ENCODE measurements at regions not wholly inside any gene's neighbourhood (a gene's known extent, or its start where the extent isn't known, plus 50 kb on each side); places are given as distances from the start of the nearest gene placed in this dataset.

DNA sequence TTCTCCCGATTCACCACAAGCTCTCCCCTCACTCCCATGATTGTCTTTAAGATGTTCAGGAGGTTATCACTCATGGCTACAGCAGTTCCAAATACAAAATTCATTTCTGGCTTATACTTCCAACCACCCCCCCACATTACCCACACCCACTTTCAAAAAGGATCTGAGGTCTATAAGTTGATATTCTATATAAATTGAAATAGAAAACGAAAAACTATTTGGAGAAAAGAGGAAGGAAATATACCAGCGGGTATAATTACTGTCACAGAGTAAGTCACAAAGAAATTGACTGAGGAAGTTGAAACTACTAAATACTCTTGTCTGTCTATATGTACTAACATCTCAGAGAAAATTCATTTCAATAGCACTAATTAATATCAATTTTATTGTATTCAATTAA, 112.7 kb upstream of the TNFAIP3 start:
- TF ChIP-seq, protein P1, sequence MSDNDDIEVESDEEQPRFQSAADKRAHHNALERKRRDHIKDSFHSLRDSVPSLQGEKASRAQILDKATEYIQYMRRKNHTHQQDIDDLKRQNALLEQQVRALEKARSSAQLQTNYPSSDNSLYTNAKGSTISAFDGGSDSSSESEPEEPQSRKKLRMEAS (IDR thresholded peaks at IDR 0.05): no peak
- TF ChIP-seq, protein P2, sequence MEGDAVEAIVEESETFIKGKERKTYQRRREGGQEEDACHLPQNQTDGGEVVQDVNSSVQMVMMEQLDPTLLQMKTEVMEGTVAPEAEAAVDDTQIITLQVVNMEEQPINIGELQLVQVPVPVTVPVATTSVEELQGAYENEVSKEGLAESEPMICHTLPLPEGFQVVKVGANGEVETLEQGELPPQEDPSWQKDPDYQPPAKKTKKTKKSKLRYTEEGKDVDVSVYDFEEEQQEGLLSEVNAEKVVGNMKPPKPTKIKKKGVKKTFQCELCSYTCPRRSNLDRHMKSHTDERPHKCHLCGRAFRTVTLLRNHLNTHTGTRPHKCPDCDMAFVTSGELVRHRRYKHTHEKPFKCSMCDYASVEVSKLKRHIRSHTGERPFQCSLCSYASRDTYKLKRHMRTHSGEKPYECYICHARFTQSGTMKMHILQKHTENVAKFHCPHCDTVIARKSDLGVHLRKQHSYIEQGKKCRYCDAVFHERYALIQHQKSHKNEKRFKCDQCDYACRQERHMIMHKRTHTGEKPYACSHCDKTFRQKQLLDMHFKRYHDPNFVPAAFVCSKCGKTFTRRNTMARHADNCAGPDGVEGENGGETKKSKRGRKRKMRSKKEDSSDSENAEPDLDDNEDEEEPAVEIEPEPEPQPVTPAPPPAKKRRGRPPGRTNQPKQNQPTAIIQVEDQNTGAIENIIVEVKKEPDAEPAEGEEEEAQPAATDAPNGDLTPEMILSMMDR (IDR thresholded peaks at IDR 0.05): no peak
- TF ChIP-seq POLR2A (IDR thresholded peaks at IDR 0.05; ENCODE audit: low read length): no peak
- no peak for TF ChIP-seq EP300 (IDR thresholded peaks at IDR 0.05)
- TF ChIP-seq RAD21 (conservative IDR thresholded peaks at IDR 0.05 in 1 of 2, IDR thresholded peaks at IDR 0.05 in 1 of 2): no peak
- TF ChIP-seq CHD4 (IDR thresholded peaks at IDR 0.05; ENCODE audit: borderline replicate concordance): no peak
- no peak for TF ChIP-seq BHLHE40 (IDR thresholded peaks at IDR 0.05; ENCODE audit: low read depth, low read length)
- no peak for TF ChIP-seq JUN (IDR thresholded peaks at IDR 0.05)
- no peak for TF ChIP-seq CHD2 (IDR thresholded peaks at IDR 0.05; ENCODE audit: low read length, partially characterized antibody)

Measured in A549 (cell line).